Astrocyte of the cerebellum (primary cell): ENCODE measurements at regions not wholly inside any gene's neighbourhood (a gene's known extent, or its start where the extent isn't known, plus 50 kb on each side); places are given as distances from the start of the nearest gene placed in this dataset.

Source experiments
- DNase-seq: peaks from one replicate; pipeline ENCODE4 v3.0.0-alpha.2; 2011; ENCODE audit warnings: low read depth
- H3K4me3 ChIP-seq: 2 replicates; pipeline ENCODE4 v1.5.1; 2011; ENCODE audit warnings: mild to moderate bottlenecking, low read depth, low read length, moderate library complexity
- CTCF ChIP-seq: IDR thresholded peaks from 2 replicates; pipeline ENCODE4 v1.5.1; 2012; ENCODE audit warnings: low read length, low read depth, moderate library complexity, mild to moderate bottlenecking; ENCODE audit errors: missing control alignments
- in situ Hi-C: cut with HindIII; loops from 2 replicates; pipeline ENCODE4 v1.10.0; 2017; ENCODE audit warnings: low sequenced_read_pairs

DNA sequence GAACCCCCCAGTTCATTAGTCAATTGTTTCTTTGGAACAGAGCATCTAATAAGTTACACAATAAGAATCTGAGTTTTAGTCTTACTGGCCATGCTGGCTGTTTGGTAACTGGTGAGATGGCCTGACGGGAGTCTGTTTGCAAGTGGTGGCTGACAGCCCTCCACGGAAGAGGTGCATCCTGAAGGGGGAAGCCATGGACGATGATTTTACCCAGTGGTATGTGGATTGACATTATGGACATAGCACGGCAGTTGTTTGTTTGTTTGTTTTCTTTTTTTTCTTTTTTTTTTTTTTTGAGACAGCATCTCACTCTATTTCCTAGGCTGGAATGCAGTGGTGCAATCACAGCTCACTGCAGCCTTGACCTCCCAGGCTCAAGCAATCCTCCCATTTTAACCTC, 156.0 kb downstream of the RPLP1 start:
- H3K4me3 ChIP-seq, result no peak overlapping the region
- DNase-seq, result no peak
- in situ Hi-C loops, result no loop called here
- no peak for TF ChIP-seq CTCF

GRCh38 chr15:69609176-69609575, 156.6 kb downstream of the RPLP1 start:
- TF ChIP-seq CTCF, result no peak
- in situ Hi-C loops, result no loop called here
- DNase-seq, result no peak
- no peak overlapping the region for H3K4me3 ChIP-seq

- no peak for TF ChIP-seq CTCF
- in situ Hi-C loops, result no loop called here
Measured at GRCh38 chr15:69609776-69610175, 157.2 kb downstream of the RPLP1 start.

DNA sequence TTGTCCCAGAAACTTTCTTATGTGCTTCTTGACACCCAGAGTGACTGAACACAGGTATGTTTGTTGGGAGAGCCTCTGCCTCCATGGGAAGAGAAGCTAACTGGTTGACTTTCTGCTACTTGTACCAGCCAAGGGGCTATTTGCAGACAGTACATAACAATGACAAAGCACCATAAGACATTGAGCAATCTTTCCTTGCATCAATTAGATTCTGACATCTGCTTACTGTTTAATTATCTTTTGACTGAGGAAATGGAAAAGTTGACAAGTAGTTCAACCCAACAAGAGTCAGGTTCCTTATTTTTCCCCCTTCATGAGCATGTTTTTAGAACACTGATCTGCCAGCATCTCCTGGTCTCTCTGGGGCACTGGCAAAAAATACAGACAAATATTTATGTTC, 157.7 kb downstream of the RPLP1 start:
- no peak for DNase-seq
- no peak for TF ChIP-seq CTCF
- no peak overlapping the region for H3K4me3 ChIP-seq
- in situ Hi-C loops, result no loop called here

More at GRCh38 chr15:69609776-69610175, 157.2 kb downstream of the RPLP1 start:
- DNase-seq, result no peak
- no peak overlapping the region for H3K4me3 ChIP-seq

- no peak for DNase-seq
- TF ChIP-seq CTCF, result no peak
- in situ Hi-C loops, result no loop called here
- no peak overlapping the region for H3K4me3 ChIP-seq
Measured at GRCh38 chr15:69610858-69611257, 158.2 kb downstream of the RPLP1 start.

DNA sequence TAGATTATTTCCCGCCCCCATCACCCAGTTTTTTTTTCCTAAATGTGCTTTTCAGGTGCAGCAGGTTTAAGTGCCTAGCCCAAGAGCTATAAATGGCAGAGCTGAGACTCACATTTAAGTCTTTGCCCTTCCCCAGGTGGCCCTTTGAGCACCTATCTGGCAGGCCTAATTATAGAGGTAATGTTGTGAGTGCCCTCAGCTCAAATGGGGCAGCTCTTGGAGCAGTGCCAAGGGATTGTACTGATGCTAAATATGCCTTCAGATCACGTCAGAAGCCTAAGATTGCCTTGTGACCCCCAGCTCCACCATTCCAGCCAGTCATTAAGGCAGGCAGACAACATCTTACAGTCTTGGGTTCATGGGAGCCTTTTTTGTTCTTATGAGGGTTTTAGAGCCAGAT, 159.5 kb downstream of the RPLP1 start:
- H3K4me3 ChIP-seq, result no peak overlapping the region
- TF ChIP-seq CTCF, result no peak
- DNase-seq, result no peak
- in situ Hi-C loops, result no loop called here

GRCh38 chr15:69613182-69613581, 160.6 kb downstream of the RPLP1 start:
- in situ Hi-C loops, result no loop called here
- no peak for TF ChIP-seq CTCF
- DNase-seq, result no peak
- no peak overlapping the region for H3K4me3 ChIP-seq
